Natural killer cell (primary cell): ENCODE measurements at regions not wholly inside any gene's neighbourhood (a gene's known extent, or its start where the extent isn't known, plus 50 kb on each side); places are given as distances from the start of the nearest gene placed in this dataset.

Experiments
- ATAC-seq, 3 donors: fragments of 150-1000 bp in 2 of 3; fragments of 200-7000 bp in 1 of 3; cut with Tn5 transposase; 1 replicate in 1 of 3; 2 replicates in 2 of 3; pipeline ENCODE4 v1.10.0; 2021; ENCODE audit warnings: mild to moderate bottlenecking in 2 of 3, moderate library complexity in 2 of 3
- DNase-seq, 2 donors: peaks; one replicate each; pipeline versions ENCODE4 v3.0.0 to v3.0.0-alpha.2; 2013 to 2021; ENCODE audit warnings: mixed read lengths in 1 of 2
- H3K27ac ChIP-seq: one replicate; pipeline ENCODE4 v1.5.1; 2013; ENCODE audit warnings: mild to moderate bottlenecking, low read length
- H3K27me3 ChIP-seq: one replicate; pipeline ENCODE4 v1.6.1; 2013; ENCODE audit warnings: low read length; ENCODE audit not compliant: control insufficient read depth, insufficient read depth
- H3K36me3 ChIP-seq: one replicate; pipeline ENCODE4 v1.6.1; 2013; ENCODE audit warnings: low read length; ENCODE audit not compliant: control insufficient read depth, insufficient read depth
- H3K4me1 ChIP-seq: one replicate; pipeline ENCODE4 v1.6.1; 2013; ENCODE audit warnings: low read length; ENCODE audit not compliant: control insufficient read depth, insufficient read depth
- H3K4me3 ChIP-seq: one replicate; pipeline ENCODE4 v1.5.1; 2013; ENCODE audit warnings: low read length
- H3K9me3 ChIP-seq: one replicate; pipeline ENCODE4 v1.6.1; 2013; ENCODE audit warnings: low read length; ENCODE audit not compliant: control insufficient read depth, insufficient read depth
- H3K27ac Mint-ChIP-seq, 2 donors: one replicate each; pipeline ENCODE4 v1.8.0; 2022; ENCODE audit warnings: mild to moderate bottlenecking in 2 of 2, mixed read lengths in 2 of 2, moderate library complexity in 1 of 2
- H3K27me3 Mint-ChIP-seq, 2 donors: one replicate each; pipeline ENCODE4 v1.8.0; 2022; ENCODE audit warnings: low read depth in 2 of 2, mixed read lengths in 2 of 2
- H3K36me3 Mint-ChIP-seq: one replicate; pipeline ENCODE4 v1.8.0; 2022; ENCODE audit warnings: mixed read lengths
- H3K4me1 Mint-ChIP-seq, 2 donors: one replicate each; pipeline ENCODE4 v1.8.0; 2022; ENCODE audit warnings: mixed read lengths in 2 of 2
- H3K4me3 Mint-ChIP-seq: one replicate; pipeline ENCODE4 v1.8.0; 2022; ENCODE audit warnings: mild to moderate bottlenecking, moderate library complexity, mixed read lengths
- H3K9me3 Mint-ChIP-seq, 2 donors: one replicate each; pipeline ENCODE4 v1.8.0; 2022; ENCODE audit warnings: mixed read lengths in 2 of 2
- CTCF ChIP-seq: fragments of 200-600 bp; IDR thresholded peaks from one replicate; pipeline ENCODE4 v1.8.0; 2022; ENCODE audit warnings: antibody characterized with exemption
- WGBS: methylation state at CpG from one replicate; pipeline ENCODE4 v1.1.7; 2013; ENCODE audit warnings: missing lambda C conversion rate; ENCODE audit not compliant: insufficient coverage; 5-methylcytosine and 5-hydroxymethylcytosine counted together
- intact Hi-C: fragments of 100-400 bp; cut with micrococcal nuclease; formaldehyde crosslinking; loops from one replicate; pipeline ENCODE4 v1.14.2; 2022

- intact Hi-C loops = no loop called here
- Histone ChIP-seq H3K9me3 (no peaks in the 10 kb centered on the region), H3K4me1 (no peaks in the 10 kb centered on the region), H3K27ac (no peak overlapping the region), H3K27me3 (no peaks in the 10 kb centered on the region), H3K36me3 (no peaks in the 10 kb centered on the region), H3K4me3 (no peak overlapping the region)
- Mint-ChIP-seq H3K4me1 (no peaks in the 10 kb centered on the region), H3K9me3 (peaks cover 3 to 7% of the 10 kb centered on the region in 2 donors), H3K27ac (no peak overlapping the region), H3K4me3 (no peak overlapping the region), H3K27me3 (no peaks in the 10 kb centered on the region), H3K36me3 (no peaks in the 10 kb centered on the region)
- ATAC-seq = no peak
- no peak for TF ChIP-seq CTCF
- no CpG with 5 or more reads among the region's 1 CpG for WGBS
- DNase-seq = no peak
These were observed 392.1 kb downstream of the TUSC7 start for GRCh38 chr3:117101697-117102096.

- no peaks in the 10 kb centered on the region for H3K27me3 ChIP-seq
- no peak overlapping the region for H3K27ac ChIP-seq
- Mint-ChIP-seq H3K27ac (no peak overlapping the region), H3K27me3 (no peaks in the 10 kb centered on the region), H3K4me3 (no peak overlapping the region), H3K36me3 (no peaks in the 10 kb centered on the region), H3K9me3 (peaks cover 3 to 7% of the 10 kb centered on the region in 2 donors), H3K4me1 (no peaks in the 10 kb centered on the region)
- no peaks in the 10 kb centered on the region for H3K9me3 ChIP-seq
- no peaks in the 10 kb centered on the region for H3K4me1 ChIP-seq
- no peak for TF ChIP-seq CTCF
- WGBS = 82% methylated on average over 3 of the region's 3 CpGs
- H3K36me3 ChIP-seq = no peaks in the 10 kb centered on the region
- intact Hi-C loops = no loop called here
- ATAC-seq (no peak), DNase-seq (no peak)
- H3K4me3 ChIP-seq = no peak overlapping the region
These were observed 392.8 kb downstream of the TUSC7 start for GRCh38 chr3:117102426-117102825.

- Histone ChIP-seq H3K27me3 (no peaks in the 10 kb centered on the region), H3K4me1 (no peaks in the 10 kb centered on the region), H3K27ac (no peak overlapping the region), H3K36me3 (no peaks in the 10 kb centered on the region), H3K4me3 (no peak overlapping the region), H3K9me3 (peaks cover 4% of the 10 kb centered on the region)
- ATAC-seq (no peak), DNase-seq (no peak)
- no peaks in the 10 kb centered on the region for H3K36me3 Mint-ChIP-seq
- no peak overlapping the region for H3K27ac Mint-ChIP-seq
- 81% methylated on average over 3 of the region's 3 CpGs for WGBS
- intact Hi-C loops = no loop called here
- H3K27me3 Mint-ChIP-seq = no peaks in the 10 kb centered on the region
- no peak for TF ChIP-seq CTCF
- peaks cover 7% of the 10 kb centered on the region in 2 donors for H3K9me3 Mint-ChIP-seq
- no peaks in the 10 kb centered on the region for H3K4me1 Mint-ChIP-seq
- H3K4me3 Mint-ChIP-seq = no peak overlapping the region
These were observed 394.1 kb downstream of the TUSC7 start for GRCh38 chr3:117103675-117104074.

GRCh38 chr3:117104381-117104780, 394.8 kb downstream of the TUSC7 start:
- TF ChIP-seq CTCF = no peak
- Histone ChIP-seq H3K36me3 (no peaks in the 10 kb centered on the region), H3K9me3 (peaks cover 4% of the 10 kb centered on the region), H3K27ac (no peak overlapping the region), H3K4me1 (no peaks in the 10 kb centered on the region), H3K27me3 (no peaks in the 10 kb centered on the region), H3K4me3 (no peak overlapping the region)
- ATAC-seq (no peak), DNase-seq (no peak)
- WGBS = 65% methylated on average over 2 of the region's 2 CpGs
- no peaks in the 10 kb centered on the region for H3K4me1 Mint-ChIP-seq
- H3K4me3 Mint-ChIP-seq = no peak overlapping the region
- H3K27me3 Mint-ChIP-seq = no peaks in the 10 kb centered on the region
- H3K27ac Mint-ChIP-seq = no peak overlapping the region
- H3K9me3 Mint-ChIP-seq = peaks cover 7 to 9% of the 10 kb centered on the region in 2 donors
- intact Hi-C loops = no loop called here
- no peaks in the 10 kb centered on the region for H3K36me3 Mint-ChIP-seq
